ENCODE measurements at regions not wholly inside any gene's neighbourhood (a gene's known extent, or its start where the extent isn't known, plus 50 kb on each side); places are given as distances from the start of the nearest gene placed in this dataset.

DNA sequence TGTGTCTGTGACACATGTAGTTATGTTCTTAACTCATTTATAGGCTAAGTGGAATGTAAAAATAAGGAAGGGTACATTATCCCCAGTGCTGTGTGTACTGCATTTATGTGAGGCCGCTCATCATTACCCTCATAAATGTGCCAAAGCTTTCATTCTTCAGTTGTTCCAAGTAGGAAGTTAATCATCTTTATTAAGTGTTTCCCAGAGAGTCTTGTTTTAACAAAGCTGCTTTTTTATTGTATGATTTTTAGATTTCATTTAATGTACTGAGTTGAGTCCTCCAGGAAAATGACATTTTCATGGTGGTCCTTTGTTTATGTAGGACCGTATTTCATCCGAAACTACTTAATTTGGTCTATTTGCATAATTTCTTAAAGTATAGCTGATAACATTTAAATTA, 379.8 kb downstream of the DLEU7 start:
- no CpG with 5 or more reads among the region's 3 CpGs for WGBS (ENCODE audit: insufficient coverage)
- no peaks in the 10 kb centered on the region for H4K20me1 ChIP-seq (ENCODE audit: control insufficient read depth, insufficient read depth, low read length, poor library complexity, severe bottlenecking)
- no peaks in the 10 kb centered on the region for H3K4me1 ChIP-seq (ENCODE audit: control insufficient read depth in 2 of 2, insufficient read depth in 2 of 2, low read length in 2 of 2)
- Mint-ChIP-seq H3K27me3 (peaks cover 7% of the 10 kb centered on the region), H3K4me3 (no peak overlapping the region), H3K9me3 (ENCODE audit: insufficient read depth) (no peaks in the 10 kb centered on the region), H3K27ac (no peak overlapping the region), H3K4me1 (peaks cover 2% of the 10 kb centered on the region)
- no peak overlapping the region for H3K9ac ChIP-seq (ENCODE audit: low read length)
- H3K79me2 ChIP-seq (ENCODE audit: control insufficient read depth, insufficient read depth, low read length), result no peaks in the 10 kb centered on the region
- DNase-seq (no peak), ATAC-seq (ENCODE audit: low read depth) (no peak)
- TF ChIP-seq EZH2 (IDR thresholded peaks at IDR 0.05; ENCODE audit: borderline replicate concordance, insufficient read depth, low read depth, low read length, poor library complexity, severe bottlenecking), result no peak
- TF ChIP-seq, protein P1, sequence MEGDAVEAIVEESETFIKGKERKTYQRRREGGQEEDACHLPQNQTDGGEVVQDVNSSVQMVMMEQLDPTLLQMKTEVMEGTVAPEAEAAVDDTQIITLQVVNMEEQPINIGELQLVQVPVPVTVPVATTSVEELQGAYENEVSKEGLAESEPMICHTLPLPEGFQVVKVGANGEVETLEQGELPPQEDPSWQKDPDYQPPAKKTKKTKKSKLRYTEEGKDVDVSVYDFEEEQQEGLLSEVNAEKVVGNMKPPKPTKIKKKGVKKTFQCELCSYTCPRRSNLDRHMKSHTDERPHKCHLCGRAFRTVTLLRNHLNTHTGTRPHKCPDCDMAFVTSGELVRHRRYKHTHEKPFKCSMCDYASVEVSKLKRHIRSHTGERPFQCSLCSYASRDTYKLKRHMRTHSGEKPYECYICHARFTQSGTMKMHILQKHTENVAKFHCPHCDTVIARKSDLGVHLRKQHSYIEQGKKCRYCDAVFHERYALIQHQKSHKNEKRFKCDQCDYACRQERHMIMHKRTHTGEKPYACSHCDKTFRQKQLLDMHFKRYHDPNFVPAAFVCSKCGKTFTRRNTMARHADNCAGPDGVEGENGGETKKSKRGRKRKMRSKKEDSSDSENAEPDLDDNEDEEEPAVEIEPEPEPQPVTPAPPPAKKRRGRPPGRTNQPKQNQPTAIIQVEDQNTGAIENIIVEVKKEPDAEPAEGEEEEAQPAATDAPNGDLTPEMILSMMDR (IDR thresholded peaks at IDR 0.05), result no peak
- no peaks in the 10 kb centered on the region for H3K9me3 ChIP-seq (ENCODE audit: control extremely low read depth in 1 of 3, control insufficient read depth in 2 of 3, insufficient read depth in 1 of 3, low read length in 2 of 3)
- no peaks in the 10 kb centered on the region for H3K27me3 ChIP-seq (replicated peaks in 1 of 4; ENCODE audit: control extremely low read depth in 1 of 4, control insufficient read depth in 3 of 4, insufficient read depth in 4 of 4, low read length in 3 of 4)
- no peaks in the 10 kb centered on the region for H3K36me3 ChIP-seq (replicated peaks in 1 of 2; ENCODE audit: control extremely low read depth in 1 of 2, control insufficient read depth in 1 of 2, extremely low read depth in 1 of 2, insufficient read depth in 2 of 2, low read length in 1 of 2)
- no peak overlapping the region for H3K4me3 ChIP-seq (ENCODE audit: control extremely low read depth in 1 of 5, extremely low read depth in 1 of 5, insufficient read depth in 1 of 5, low read depth in 2 of 5, low read length in 4 of 5)
- no peak overlapping the region for H2AFZ ChIP-seq (ENCODE audit: insufficient read depth, low read depth, low read length, poor library complexity, severe bottlenecking)
- ChIA-PET CTCF (no interaction called here), POLR2A (no interaction called here)
- H3K4me2 ChIP-seq (replicated peaks; ENCODE audit: low read depth, low read length, poor library complexity, severe bottlenecking), result no peak overlapping the region
- no peak overlapping the region for H3K27ac ChIP-seq (ENCODE audit: low read length in 2 of 2)
- intact Hi-C loops (cut with micrococcal nuclease), result no loop called here

DNA sequence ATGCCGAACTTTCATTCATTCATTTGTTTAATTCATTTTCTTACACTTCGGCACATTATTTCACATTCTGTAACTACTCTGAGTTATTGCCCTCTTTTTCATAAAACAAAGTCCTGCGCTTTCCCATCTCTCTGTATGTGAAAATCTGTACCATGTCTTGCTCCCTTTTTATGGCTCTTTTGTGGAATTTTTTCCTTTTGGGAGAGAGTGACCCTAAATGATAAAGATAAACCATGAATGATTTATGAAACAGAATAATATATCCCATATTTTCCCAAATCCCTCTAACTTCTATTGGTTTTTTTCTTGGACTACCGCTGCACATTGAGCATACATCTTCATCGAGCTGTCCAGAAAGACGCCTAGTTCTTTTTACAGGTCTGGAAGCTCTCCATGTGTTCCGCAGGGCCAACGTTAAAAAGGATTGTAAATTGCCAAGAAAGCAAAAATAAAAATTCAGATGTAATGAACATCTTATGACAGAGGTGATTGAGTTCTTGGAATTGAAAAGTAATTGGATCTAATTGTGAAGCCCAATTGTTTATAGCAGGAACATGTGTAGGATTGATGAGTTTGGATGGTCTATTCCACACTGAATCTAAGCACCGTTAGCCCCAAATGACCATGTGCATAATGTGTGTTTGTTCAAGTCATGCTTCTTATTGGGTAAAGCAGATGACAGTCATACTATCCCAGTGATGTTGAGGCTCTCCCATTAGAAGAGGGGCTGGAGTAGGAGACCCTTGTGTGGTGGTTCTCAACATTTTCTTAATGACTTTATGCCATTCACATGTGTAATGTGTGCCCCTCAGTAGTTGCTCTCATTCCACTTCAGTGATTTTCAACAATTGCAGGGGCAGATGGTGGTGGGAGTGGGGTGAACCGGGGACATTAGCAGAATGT, 378.9 kb downstream of the DLEU7 start:
- Mint-ChIP-seq H3K9me3 (ENCODE audit: insufficient read depth) (no peaks in the 10 kb centered on the region), H3K27me3 (peaks cover 7% of the 10 kb centered on the region), H3K4me3 (no peak overlapping the region), H3K27ac (no peak overlapping the region), H3K4me1 (peaks cover 2% of the 10 kb centered on the region)
- H4K20me1 ChIP-seq (ENCODE audit: control insufficient read depth, insufficient read depth, low read length, poor library complexity, severe bottlenecking), result no peaks in the 10 kb centered on the region
- ATAC-seq (ENCODE audit: low read depth) (no peak), DNase-seq (no peak)
- H3K36me3 ChIP-seq (replicated peaks in 1 of 2; ENCODE audit: control extremely low read depth in 1 of 2, control insufficient read depth in 1 of 2, extremely low read depth in 1 of 2, insufficient read depth in 2 of 2, low read length in 1 of 2), result no peaks in the 10 kb centered on the region
- H3K9me3 ChIP-seq (ENCODE audit: control extremely low read depth in 1 of 3, control insufficient read depth in 2 of 3, insufficient read depth in 1 of 3, low read length in 2 of 3), result no peaks in the 10 kb centered on the region
- H3K4me1 ChIP-seq (ENCODE audit: control insufficient read depth in 2 of 2, insufficient read depth in 2 of 2, low read length in 2 of 2), result no peaks in the 10 kb centered on the region
- no peak overlapping the region for H3K4me2 ChIP-seq (replicated peaks; ENCODE audit: low read depth, low read length, poor library complexity, severe bottlenecking)
- CTCF ChIA-PET, result no interaction called here
- intact Hi-C loops (cut with micrococcal nuclease), result no loop called here
- H2AFZ ChIP-seq (ENCODE audit: insufficient read depth, low read depth, low read length, poor library complexity, severe bottlenecking), result no peak overlapping the region
- POLR2A ChIA-PET, result no interaction called here
- H3K27ac ChIP-seq (ENCODE audit: low read length in 2 of 2), result no peak overlapping the region
- H3K4me3 ChIP-seq (ENCODE audit: control extremely low read depth in 1 of 5, extremely low read depth in 1 of 5, insufficient read depth in 1 of 5, low read depth in 2 of 5, low read length in 4 of 5), result no peak overlapping the region
- 100% methylated on average over 4 of the region's 10 CpGs for WGBS (ENCODE audit: insufficient coverage)
- H3K9ac ChIP-seq (ENCODE audit: low read length), result no peak overlapping the region
- TF ChIP-seq EZH2 (IDR thresholded peaks at IDR 0.05; ENCODE audit: borderline replicate concordance, insufficient read depth, low read depth, low read length, poor library complexity, severe bottlenecking), result no peak
- TF ChIP-seq, protein P1 (IDR thresholded peaks at IDR 0.05), result no peak
- no peaks in the 10 kb centered on the region for H3K79me2 ChIP-seq (ENCODE audit: control insufficient read depth, insufficient read depth, low read length)
- H3K27me3 ChIP-seq (replicated peaks in 1 of 4; ENCODE audit: control extremely low read depth in 1 of 4, control insufficient read depth in 3 of 4, insufficient read depth in 4 of 4, low read length in 3 of 4), result no peaks in the 10 kb centered on the region
